Activated CD4-positive, alpha-beta memory T cell treated with anti-CD3 and anti-CD28 coated beads, Interleukin-2, amount 10 ng/mL, durations not matched to agents 7 days and 5 days (primary cell): ENCODE measurements at regions not wholly inside any gene's neighbourhood (a gene's known extent, or its start where the extent isn't known, plus 50 kb on each side); places are given as distances from the start of the nearest gene placed in this dataset.

ENCODE experiments used
- CTCF ChIA-PET: fragments of 350-600 bp; sonication (Branson Sonifier 250); formaldehyde crosslinking; loops from one replicate; lab custom pipeline; 2021; ENCODE audit warnings: antibody characterized with exemption, inconsistent platforms; lab: Charles Lee
- POLR2A ChIA-PET: fragments of 350-600 bp; sonication (Branson Sonifier 250); formaldehyde crosslinking; loops from one replicate; lab custom pipeline; 2021; ENCODE audit warnings: antibody characterized with exemption; lab: Charles Lee
- DNase-seq: peaks from one replicate; pipeline ENCODE4 v3.0.0-alpha.2; 2020
- H3K27ac Mint-ChIP-seq: one replicate; pipeline ENCODE4 v1.8.0; 2021; ENCODE audit warnings: mild to moderate bottlenecking, mixed read lengths
- H3K27me3 Mint-ChIP-seq: one replicate; pipeline ENCODE4 v1.8.0; 2021; ENCODE audit warnings: mixed read lengths
- H3K36me3 Mint-ChIP-seq: one replicate; pipeline ENCODE4 v1.8.0; 2021; ENCODE audit warnings: low read depth, mixed read lengths
- H3K4me1 Mint-ChIP-seq: one replicate; pipeline ENCODE4 v1.8.0; 2021; ENCODE audit warnings: mixed read lengths
- H3K4me3 Mint-ChIP-seq: one replicate; pipeline ENCODE4 v1.8.0; 2021; ENCODE audit warnings: mild to moderate bottlenecking, mixed read lengths
- H3K9me3 Mint-ChIP-seq: one replicate; pipeline ENCODE4 v1.8.0; 2021; ENCODE audit warnings: mixed read lengths

GRCh38 chr15:88393719-88394519 is 73.3 kb downstream of the MRPL46 start:
- CTCF ChIA-PET = no interaction called here
- no peaks in the 10 kb centered on the region for H3K4me1 Mint-ChIP-seq

GRCh38 chr15:88391700-88392099 is 75.5 kb downstream of the MRPL46 start:
- peaks cover 9% of the 10 kb centered on the region for H3K27me3 Mint-ChIP-seq
- H3K27ac Mint-ChIP-seq = no peak overlapping the region
- H3K9me3 Mint-ChIP-seq = no peaks in the 10 kb centered on the region
- H3K4me3 Mint-ChIP-seq = no peak overlapping the region
- no peak for DNase-seq
- ChIA-PET POLR2A (no interaction called here), CTCF (no interaction called here)
- H3K36me3 Mint-ChIP-seq = no peaks in the 10 kb centered on the region
- H3K4me1 Mint-ChIP-seq = no peaks in the 10 kb centered on the region

More at GRCh38 chr15:88393719-88394519, 73.3 kb downstream of the MRPL46 start:
- POLR2A ChIA-PET = no interaction called here
- peaks cover 9% of the 10 kb centered on the region for H3K27me3 Mint-ChIP-seq
- DNase-seq = peak; percentile 3
- no peaks in the 10 kb centered on the region for H3K9me3 Mint-ChIP-seq
- H3K4me3 Mint-ChIP-seq = no peak overlapping the region
- H3K36me3 Mint-ChIP-seq = no peaks in the 10 kb centered on the region
- no peak overlapping the region for H3K27ac Mint-ChIP-seq

GRCh38 chr15:88391006-88391405 is 76.2 kb downstream of the MRPL46 start:
- no peak overlapping the region for H3K4me3 Mint-ChIP-seq
- POLR2A ChIA-PET = no interaction called here
- no peaks in the 10 kb centered on the region for H3K9me3 Mint-ChIP-seq
- no peak for DNase-seq
- no peaks in the 10 kb centered on the region for H3K4me1 Mint-ChIP-seq
- CTCF ChIA-PET = no interaction called here
- H3K27me3 Mint-ChIP-seq = peaks cover 9% of the 10 kb centered on the region
- H3K27ac Mint-ChIP-seq = no peak overlapping the region
- no peaks in the 10 kb centered on the region for H3K36me3 Mint-ChIP-seq

GRCh38 chr15:88390164-88390901 is 76.9 kb downstream of the MRPL46 start:
- DNase-seq = no peak
- Mint-ChIP-seq H3K9me3 (no peaks in the 10 kb centered on the region), H3K4me3 (no peak overlapping the region), H3K4me1 (no peaks in the 10 kb centered on the region), H3K27ac (no peak overlapping the region), H3K27me3 (peaks cover 7% of the 10 kb centered on the region), H3K36me3 (no peaks in the 10 kb centered on the region)
- ChIA-PET POLR2A (no interaction called here), CTCF (no interaction called here)

DNA sequence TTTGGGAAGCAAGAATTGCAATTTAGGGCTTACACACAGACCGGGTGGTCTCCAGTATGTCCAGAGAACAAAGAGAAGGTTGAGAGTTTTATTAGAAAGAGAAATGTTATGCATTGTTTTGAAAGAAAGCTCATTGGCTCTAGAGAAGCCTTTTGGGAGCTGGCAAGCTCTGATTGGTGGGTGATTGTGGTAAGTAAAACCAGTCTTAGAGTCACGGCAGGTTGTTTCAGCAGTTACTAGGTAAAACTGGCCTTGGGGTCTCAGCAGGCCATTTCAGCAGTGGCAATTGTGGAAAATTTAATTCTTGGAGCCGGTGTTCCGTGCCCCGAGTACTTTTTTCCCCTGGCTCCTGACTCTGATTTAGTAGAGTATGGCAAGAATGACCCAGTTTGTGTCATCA is 78.1 kb downstream of the MRPL46 start:
- POLR2A ChIA-PET = no interaction called here
- CTCF ChIA-PET = no interaction called here
- Mint-ChIP-seq H3K9me3 (no peaks in the 10 kb centered on the region), H3K27ac (no peak overlapping the region), H3K4me3 (no peak overlapping the region), H3K27me3 (peaks cover 6% of the 10 kb centered on the region), H3K4me1 (peaks cover 2% of the 10 kb centered on the region), H3K36me3 (no peaks in the 10 kb centered on the region)
- DNase-seq = no peak

GRCh38 chr15:88388686-88389085 is 78.5 kb downstream of the MRPL46 start:
- H3K27me3 Mint-ChIP-seq = peaks cover 3% of the 10 kb centered on the region
- H3K9me3 Mint-ChIP-seq = no peaks in the 10 kb centered on the region
- no peak overlapping the region for H3K27ac Mint-ChIP-seq
- no peaks in the 10 kb centered on the region for H3K36me3 Mint-ChIP-seq
- POLR2A ChIA-PET = no interaction called here
- H3K4me3 Mint-ChIP-seq = no peak overlapping the region
- CTCF ChIA-PET = no interaction called here
- no peak for DNase-seq
- peaks cover 2% of the 10 kb centered on the region for H3K4me1 Mint-ChIP-seq

DNA sequence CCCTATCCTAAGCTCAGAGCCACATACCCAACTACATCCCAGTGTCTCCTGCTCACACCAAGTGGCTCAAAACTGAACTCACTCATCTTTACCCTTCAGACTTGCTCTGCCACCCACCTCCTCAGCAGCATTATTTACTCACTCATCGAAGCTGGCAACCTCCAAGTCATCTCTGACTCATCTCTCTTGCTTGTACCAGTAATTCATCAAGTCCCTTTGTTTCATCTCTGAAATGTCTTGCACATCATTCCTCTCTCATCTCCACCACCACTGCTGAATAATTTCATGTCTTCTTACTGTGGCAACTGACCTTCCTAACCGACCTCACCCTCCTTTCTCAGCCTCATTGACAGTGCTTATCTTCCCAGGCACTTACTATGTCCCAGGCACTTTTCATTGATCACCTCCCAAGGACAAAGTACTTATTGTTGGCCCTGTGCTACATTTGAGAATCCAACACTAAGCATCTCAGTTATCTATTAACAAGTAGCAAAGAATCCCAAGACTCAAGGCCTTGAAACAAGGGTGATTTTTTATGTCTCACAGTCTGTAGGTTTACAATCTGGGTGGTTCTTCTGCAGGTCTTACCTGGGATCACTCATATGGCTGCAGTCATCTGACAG is 82.0 kb downstream of the MRPL46 start:
- no peaks in the 10 kb centered on the region for H3K36me3 Mint-ChIP-seq
- H3K27me3 Mint-ChIP-seq = peaks cover 8% of the 10 kb centered on the region
- no peak overlapping the region for H3K27ac Mint-ChIP-seq
- H3K4me1 Mint-ChIP-seq = peaks cover 2% of the 10 kb centered on the region
- no peak for DNase-seq
- CTCF ChIA-PET = no interaction called here
- POLR2A ChIA-PET = no interaction called here
- no peaks in the 10 kb centered on the region for H3K9me3 Mint-ChIP-seq
- no peak overlapping the region for H3K4me3 Mint-ChIP-seq

DNA sequence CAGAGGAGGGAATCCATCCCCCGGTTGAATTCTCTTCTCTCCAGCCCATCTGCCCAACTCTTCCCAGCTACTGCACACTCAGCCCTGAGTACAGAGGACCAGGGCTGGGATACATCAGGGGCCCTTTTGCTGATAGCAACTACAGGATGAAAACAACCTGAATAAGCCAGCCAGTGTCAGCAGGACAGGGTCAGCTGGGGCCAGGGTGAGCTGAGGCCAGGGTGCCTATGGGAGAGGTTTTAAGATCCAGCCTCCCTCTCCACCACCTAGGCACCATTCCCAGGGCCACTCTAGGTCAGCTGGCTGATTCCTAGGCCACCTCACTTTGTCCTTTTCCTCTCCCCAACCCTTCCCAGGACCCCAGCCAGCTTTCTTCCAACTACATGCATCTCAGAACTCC is 83.8 kb downstream of the MRPL46 start:
- H3K9me3 Mint-ChIP-seq = no peaks in the 10 kb centered on the region
- H3K27me3 Mint-ChIP-seq = peaks cover 8% of the 10 kb centered on the region
- peaks cover 2% of the 10 kb centered on the region for H3K4me1 Mint-ChIP-seq
- no peak for DNase-seq
- POLR2A ChIA-PET = no interaction called here
- CTCF ChIA-PET = no interaction called here
- no peak overlapping the region for H3K4me3 Mint-ChIP-seq
- H3K36me3 Mint-ChIP-seq = no peaks in the 10 kb centered on the region
- H3K27ac Mint-ChIP-seq = no peak overlapping the region

DNA sequence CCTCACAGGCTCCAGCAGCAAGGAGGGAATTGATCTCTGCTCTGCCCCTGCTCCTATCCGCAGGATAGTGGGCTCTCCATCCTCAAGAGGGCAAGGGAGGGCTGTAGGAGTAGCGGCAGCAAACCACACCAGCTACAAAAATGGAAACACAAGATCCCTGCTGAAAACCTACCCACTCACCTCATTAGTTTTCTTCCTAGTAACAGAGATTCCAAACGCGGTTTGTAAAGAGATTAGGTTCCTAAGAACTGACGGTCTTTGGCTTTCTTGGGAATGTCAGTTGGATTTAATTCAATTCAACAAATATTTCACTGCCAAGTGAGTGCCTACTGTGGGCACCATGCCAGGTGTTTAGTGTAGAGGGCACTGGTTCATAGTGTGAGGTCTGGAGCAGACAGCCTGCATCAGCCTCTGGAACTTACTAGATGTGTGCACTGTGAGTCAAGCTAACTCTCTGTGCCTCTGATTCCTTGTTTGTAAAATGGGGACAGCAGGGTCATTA is 84.7 kb downstream of the MRPL46 start:
- DNase-seq = no peak
- Mint-ChIP-seq H3K36me3 (no peaks in the 10 kb centered on the region), H3K27ac (no peak overlapping the region), H3K4me1 (peaks cover 2% of the 10 kb centered on the region), H3K9me3 (no peaks in the 10 kb centered on the region), H3K27me3 (peaks cover 8% of the 10 kb centered on the region), H3K4me3 (no peak overlapping the region)
- ChIA-PET POLR2A (no interaction called here), CTCF (no interaction called here)

GRCh38 chr15:88378188-88378637 is 89.0 kb downstream of the MRPL46 start:
- no peak for DNase-seq
- POLR2A ChIA-PET = no interaction called here

DNA sequence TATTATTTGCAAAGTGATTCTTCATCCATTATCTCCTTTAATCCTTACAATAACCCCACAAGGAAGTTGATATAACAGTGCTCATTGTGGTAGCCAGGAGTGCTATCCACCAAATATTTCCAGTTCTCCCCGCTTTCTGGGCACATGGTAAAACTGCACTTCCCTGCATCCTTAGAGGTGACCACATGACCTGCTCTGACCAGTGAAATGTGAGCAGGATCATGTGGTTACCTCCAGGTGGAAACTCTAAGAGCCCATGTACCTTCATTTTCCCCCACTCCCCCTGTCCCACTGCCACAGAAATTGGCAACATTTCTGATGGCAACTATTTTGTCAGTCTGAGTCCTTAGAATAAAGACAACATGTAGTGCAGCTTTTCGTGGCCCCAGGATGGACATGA is 89.7 kb downstream of the MRPL46 start:
- Mint-ChIP-seq H3K27me3 (peaks cover 12% of the 10 kb centered on the region), H3K36me3 (no peaks in the 10 kb centered on the region), H3K4me3 (no peak overlapping the region), H3K4me1 (no peaks in the 10 kb centered on the region), H3K9me3 (no peaks in the 10 kb centered on the region), H3K27ac (no peak overlapping the region)
- POLR2A ChIA-PET = no interaction called here
- DNase-seq = no peak
- CTCF ChIA-PET = interaction anchor here (0.6 kb wide), 1 partner anchor 124 kb away, joined by 5 read pairs; no protein-coding TSS in a partner anchor

More at GRCh38 chr15:88378188-88378637, 89.0 kb downstream of the MRPL46 start:
- no peaks in the 10 kb centered on the region for H3K4me1 Mint-ChIP-seq
- peaks cover 12% of the 10 kb centered on the region for H3K27me3 Mint-ChIP-seq
- H3K27ac Mint-ChIP-seq = no peak overlapping the region
- no peaks in the 10 kb centered on the region for H3K36me3 Mint-ChIP-seq
- CTCF ChIA-PET = interaction anchor here (0.6 kb wide), 1 partner anchor 124 kb away, joined by 5 read pairs; no protein-coding TSS in a partner anchor
- no peak overlapping the region for H3K4me3 Mint-ChIP-seq
- no peaks in the 10 kb centered on the region for H3K9me3 Mint-ChIP-seq

DNA sequence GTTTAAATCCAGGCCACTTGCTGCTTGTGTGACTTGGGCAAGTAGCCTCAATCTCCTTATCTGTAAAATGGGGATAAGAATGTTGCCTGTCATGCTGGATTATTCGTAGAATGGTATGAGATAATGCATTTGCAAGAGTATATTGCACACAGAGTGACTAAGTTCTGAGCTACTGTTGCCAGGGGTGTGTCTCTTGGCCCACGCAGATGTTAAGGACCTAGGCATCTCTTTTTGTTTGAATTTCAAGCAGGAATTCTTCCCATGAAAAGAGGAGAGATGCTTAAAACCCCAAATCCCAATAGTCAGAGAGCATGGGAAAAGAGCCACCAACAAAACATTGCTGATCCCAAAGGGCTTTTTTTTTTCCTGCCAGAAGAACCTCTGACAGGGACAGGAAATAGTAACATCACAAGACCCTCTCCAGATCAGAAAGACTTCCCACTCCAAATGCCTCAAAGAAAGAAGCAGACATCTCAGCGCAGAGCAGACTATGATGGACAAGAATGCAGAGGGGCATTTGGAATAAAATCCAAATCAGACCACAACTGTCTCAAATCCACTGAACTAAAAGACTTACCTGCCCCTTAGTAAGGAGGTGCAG is 90.5 kb downstream of the MRPL46 start:
- H3K9me3 Mint-ChIP-seq = no peaks in the 10 kb centered on the region
- no peaks in the 10 kb centered on the region for H3K4me1 Mint-ChIP-seq
- ChIA-PET POLR2A (no interaction called here), CTCF (no interaction called here)
- H3K4me3 Mint-ChIP-seq = no peak overlapping the region
- DNase-seq = no peak
- H3K27ac Mint-ChIP-seq = no peak overlapping the region
- H3K27me3 Mint-ChIP-seq = peaks cover 11% of the 10 kb centered on the region
- no peaks in the 10 kb centered on the region for H3K36me3 Mint-ChIP-seq
